GM08714 (cell line): ENCODE measurements at regions not wholly inside any gene's neighbourhood (a gene's known extent, or its start where the extent isn't known, plus 50 kb on each side); places are given as distances from the start of the nearest gene placed in this dataset.

Source experiments
- H3K4me3 ChIP-seq: fragments of 200-500 bp; sonication (Bioruptor generic); 2 replicates; pipeline ENCODE4 v1.5.1; 2014; ENCODE audit warnings: mild to moderate bottlenecking, low read length, inconsistent platforms
- ZNF274 ChIP-seq: IDR thresholded peaks from 2 replicates; pipeline ENCODE4 v1.6.1; 2012; ENCODE audit warnings: mild to moderate bottlenecking, low read depth, low read length

- no peak for TF ChIP-seq ZNF274
- H3K4me3 ChIP-seq = no peak overlapping the region
Observed at GRCh38 chr4:144289667-144290428, 149.3 kb upstream of the GYPA start.

GRCh38 chr4:144291164-144291563 is 150.6 kb upstream of the GYPA start:
- TF ChIP-seq ZNF274 = no peak
- no peak overlapping the region for H3K4me3 ChIP-seq

- H3K4me3 ChIP-seq = no peak overlapping the region
- TF ChIP-seq ZNF274 = no peak
Observed at GRCh38 chr4:144294211-144294610, 153.7 kb upstream of the GYPA start.

- TF ChIP-seq ZNF274 = no peak
- H3K4me3 ChIP-seq = no peak overlapping the region
Observed at GRCh38 chr4:144295286-144295995, 154.9 kb upstream of the GYPA start.

GRCh38 chr4:144296941-144297340 is 156.4 kb upstream of the GYPA start:
- no peak for TF ChIP-seq ZNF274
- H3K4me3 ChIP-seq = no peak overlapping the region

- no peak for TF ChIP-seq ZNF274
- no peak overlapping the region for H3K4me3 ChIP-seq
Observed at GRCh38 chr4:144298519-144298918, 158.0 kb upstream of the GYPA start.

- TF ChIP-seq ZNF274 = no peak
- no peak overlapping the region for H3K4me3 ChIP-seq
Observed at GRCh38 chr4:144300616-144301015, 160.1 kb upstream of the GYPA start.

- H3K4me3 ChIP-seq = no peak overlapping the region
- TF ChIP-seq ZNF274 = no peak
Observed at GRCh38 chr4:144302704-144303536, 162.4 kb upstream of the GYPA start.

GRCh38 chr4:144304025-144304424 is 163.5 kb upstream of the GYPA start:
- no peak for TF ChIP-seq ZNF274
- no peak overlapping the region for H3K4me3 ChIP-seq

GRCh38 chr4:144310535-144310934 is 170.0 kb upstream of the GYPA start:
- no peak for TF ChIP-seq ZNF274
- H3K4me3 ChIP-seq = no peak overlapping the region

GRCh38 chr4:144313370-144313769 is 172.9 kb upstream of the GYPA start:
- no peak overlapping the region for H3K4me3 ChIP-seq
- no peak for TF ChIP-seq ZNF274

GRCh38 chr4:144316869-144317268 is 176.4 kb upstream of the GYPA start:
- H3K4me3 ChIP-seq = no peak overlapping the region
- TF ChIP-seq ZNF274 = no peak

GRCh38 chr4:144318797-144319196 is 178.3 kb upstream of the GYPA start:
- no peak for TF ChIP-seq ZNF274
- no peak overlapping the region for H3K4me3 ChIP-seq

- no peak overlapping the region for H3K4me3 ChIP-seq
- TF ChIP-seq ZNF274 = no peak
Observed at GRCh38 chr4:144336633-144337032, 196.1 kb upstream of the GYPA start.
